Ascending aorta (tissue), 2 donors: ENCODE measurements at regions not wholly inside any gene's neighbourhood (a gene's known extent, or its start where the extent isn't known, plus 50 kb on each side); places are given as distances from the start of the nearest gene placed in this dataset.
"Not testable (repeated sequence)": the region's sequence is repeated elsewhere in the genome, so short reads cannot be mapped to it uniquely, and the experiment has no call there.

Experiments used
- DNase-seq, 2 donors: peaks; one replicate each; pipeline ENCODE4 v3.0.0-alpha.2; 2019; ENCODE audit warnings: low spot score in 2 of 2
- H3K27ac ChIP-seq, 2 donors: fragments of 200-600 bp; sonication (generic); one replicate each; pipeline ENCODE4 v1.5.1; 2016 to 2017; ENCODE audit warnings: mild to moderate bottlenecking in 1 of 2
- H3K27me3 ChIP-seq: fragments of 200-600 bp; sonication (generic); one replicate; pipeline ENCODE4 v1.5.1; 2017
- H3K36me3 ChIP-seq, 2 donors: fragments of 200-600 bp; sonication (generic); one replicate each; pipeline ENCODE4 v1.5.1; 2016
- H3K4me1 ChIP-seq, 2 donors: fragments of 200-600 bp; sonication (generic); one replicate each; pipeline ENCODE4 v1.5.1; 2016 to 2017; ENCODE audit warnings: mild to moderate bottlenecking in 1 of 2
- H3K4me3 ChIP-seq, 2 donors: fragments of 200-600 bp; sonication (generic); one replicate each; pipeline ENCODE4 v1.5.1; 2016 to 2017; ENCODE audit warnings: mild to moderate bottlenecking in 1 of 2
- H3K9me3 ChIP-seq, 2 donors: fragments of 200-600 bp; sonication (generic); one replicate each; pipeline ENCODE4 v1.5.1; 2016
- CTCF ChIP-seq, 3 experiments: fragments of 200-600 bp in 2 of 3; fragments of 450-650 bp in 1 of 3; sonication (generic) in 2 of 3; IDR thresholded peaks; one replicate each; pipeline ENCODE4 v1.5.1; 2016 to 2019; ENCODE audit warnings: antibody characterized with exemption in 3 of 3, mild to moderate bottlenecking in 1 of 3, moderate library complexity in 1 of 3
- intact Hi-C: fragments of 100-400 bp; cut with DNase I; formaldehyde crosslinking; loops from one replicate; pipeline ENCODE4 v1.15.1; 2023

GRCh38 chr13:62418872-62419271 lies 1003.2 kb upstream of the PCDH20 start:
- no peaks in the 10 kb centered on the region for H3K4me1 ChIP-seq
- no peaks in the 10 kb centered on the region for H3K9me3 ChIP-seq
- H3K27ac ChIP-seq, result no peak overlapping the region
- DNase-seq, result no peak
- intact Hi-C loops, result no loop called here
- no peak overlapping the region for H3K4me3 ChIP-seq
- no peaks in the 10 kb centered on the region for H3K27me3 ChIP-seq
- no peaks in the 10 kb centered on the region for H3K36me3 ChIP-seq
- TF ChIP-seq CTCF (IDR thresholded peaks at IDR 0.05), result no peak

GRCh38 chr13:62418376-62418775 lies 1002.7 kb upstream of the PCDH20 start:
- Histone ChIP-seq H3K4me3 (no peak overlapping the region), H3K4me1 (no peaks in the 10 kb centered on the region), H3K36me3 (no peaks in the 10 kb centered on the region), H3K27me3 (no peaks in the 10 kb centered on the region), H3K27ac (no peak overlapping the region), H3K9me3 (no peaks in the 10 kb centered on the region)
- intact Hi-C loops, result no loop called here
- DNase-seq, result no peak
- no peak for TF ChIP-seq CTCF (IDR thresholded peaks at IDR 0.05)

- Histone ChIP-seq H3K4me3 (no peak overlapping the region), H3K27me3 (no peaks in the 10 kb centered on the region), H3K27ac (no peak overlapping the region), H3K36me3 (no peaks in the 10 kb centered on the region), H3K9me3 (no peaks in the 10 kb centered on the region), H3K4me1 (no peaks in the 10 kb centered on the region)
- intact Hi-C loops, result no loop called here
- DNase-seq, result no peak
- TF ChIP-seq CTCF (IDR thresholded peaks at IDR 0.05), result no peak
These were observed 992.2 kb upstream of the PCDH20 start for GRCh38 chr13:62407871-62408270.

GRCh38 chr13:62388515-62388914 lies 972.9 kb upstream of the PCDH20 start:
- no peaks in the 10 kb centered on the region for H3K9me3 ChIP-seq
- H3K4me1 ChIP-seq, result no peaks in the 10 kb centered on the region
- DNase-seq, result no peak
- H3K27ac ChIP-seq, result no peak overlapping the region
- no peak for TF ChIP-seq CTCF (IDR thresholded peaks at IDR 0.05)
- no peaks in the 10 kb centered on the region for H3K27me3 ChIP-seq
- H3K4me3 ChIP-seq, result no peak overlapping the region
- H3K36me3 ChIP-seq, result no peaks in the 10 kb centered on the region
- intact Hi-C loops, result no loop called here

- Histone ChIP-seq H3K4me1 (no peaks in the 10 kb centered on the region), H3K9me3 (no peaks in the 10 kb centered on the region), H3K36me3 (no peaks in the 10 kb centered on the region), H3K4me3 (no peak overlapping the region), H3K27me3 (no peaks in the 10 kb centered on the region), H3K27ac (no peak overlapping the region)
- TF ChIP-seq CTCF (IDR thresholded peaks at IDR 0.05), result no peak
- intact Hi-C loops, result no loop called here
- DNase-seq, result no peak
These were observed 972.0 kb upstream of the PCDH20 start for GRCh38 chr13:62387647-62388046.

- H3K9me3 ChIP-seq, H3K36me3 ChIP-seq, H3K4me3 ChIP-seq, H3K27me3 ChIP-seq, H3K27ac ChIP-seq, DNase-seq, H3K4me1 ChIP-seq, intact Hi-C loops: not testable (repeated sequence)
These were observed 963.6 kb upstream of the PCDH20 start for GRCh38 chr13:62379241-62379640.
